NCI-H2081 (cell line): ENCODE measurements at regions not wholly inside any gene's neighbourhood (a gene's known extent, or its start where the extent isn't known, plus 50 kb on each side); places are given as distances from the start of the nearest gene placed in this dataset.
"Not testable (repeated sequence)": the region's sequence is repeated elsewhere in the genome, so short reads cannot be mapped to it uniquely, and the experiment has no call there.

Experiments used
- DNase-seq, 2 experiments: peaks; one replicate each; lab custom pipeline; 2025; lab: John Stamatoyannopoulos, UW

- DNase-seq, result no peak
These were observed 479.8 kb upstream of the IMPG1 start for GRCh38 chr6:76552268-76552667.

- no peak for DNase-seq
These were observed 461.2 kb upstream of the IMPG1 start for GRCh38 chr6:76533661-76534060.

- no peak for DNase-seq
These were observed 460.2 kb upstream of the IMPG1 start for GRCh38 chr6:76532647-76533046.

- no peak for DNase-seq
These were observed 446.0 kb upstream of the IMPG1 start for GRCh38 chr6:76518443-76518842.

- no peak for DNase-seq
These were observed 444.5 kb upstream of the IMPG1 start for GRCh38 chr6:76516924-76517323.

- no peak for DNase-seq
These were observed 438.0 kb upstream of the IMPG1 start for GRCh38 chr6:76510489-76510888.

GRCh38 chr6:76509397-76509796, 436.9 kb upstream of the IMPG1 start:
- DNase-seq, result no peak

- no peak for DNase-seq
These were observed 434.3 kb upstream of the IMPG1 start for GRCh38 chr6:76506808-76507207.

- no peak for DNase-seq
These were observed 423.4 kb upstream of the IMPG1 start for GRCh38 chr6:76495909-76496308.

GRCh38 chr6:76491376-76491775, 418.9 kb upstream of the IMPG1 start:
- not testable (repeated sequence) for DNase-seq

GRCh38 chr6:76490456-76490855, 418.0 kb upstream of the IMPG1 start:
- no peak for DNase-seq

GRCh38 chr6:76481101-76481500, 408.6 kb upstream of the IMPG1 start:
- no peak for DNase-seq

GRCh38 chr6:76472858-76473257, 400.4 kb upstream of the IMPG1 start:
- no peak for DNase-seq

- no peak for DNase-seq
These were observed 393.8 kb upstream of the IMPG1 start for GRCh38 chr6:76466286-76466685.

- no peak for DNase-seq
These were observed 392.9 kb upstream of the IMPG1 start for GRCh38 chr6:76465410-76465809.

GRCh38 chr6:76453270-76453669, 380.8 kb upstream of the IMPG1 start:
- DNase-seq, result no peak

- no peak for DNase-seq
These were observed 379.7 kb upstream of the IMPG1 start for GRCh38 chr6:76451926-76452709.

- DNase-seq, result no peak
These were observed 375.6 kb upstream of the IMPG1 start for GRCh38 chr6:76448109-76448508.

- DNase-seq, result no peak
These were observed 369.4 kb upstream of the IMPG1 start for GRCh38 chr6:76441875-76442274.

- DNase-seq, result no peak
These were observed 367.3 kb upstream of the IMPG1 start for GRCh38 chr6:76439811-76440210.

GRCh38 chr6:76438768-76439167, 366.3 kb upstream of the IMPG1 start:
- DNase-seq, result no peak

- DNase-seq, result no peak
These were observed 362.7 kb upstream of the IMPG1 start for GRCh38 chr6:76435174-76435573.

- peak in 1 of 2 experiments; percentile 2 for DNase-seq
These were observed 350.2 kb upstream of the IMPG1 start for GRCh38 chr6:76422511-76423213.

GRCh38 chr6:76420094-76420493, 347.6 kb upstream of the IMPG1 start:
- DNase-seq, result no peak
